NCI-H2227 (cell line): ENCODE measurements at regions not wholly inside any gene's neighbourhood (a gene's known extent, or its start where the extent isn't known, plus 50 kb on each side); places are given as distances from the start of the nearest gene placed in this dataset.
"Not testable (repeated sequence)": the region's sequence is repeated elsewhere in the genome, so short reads cannot be mapped to it uniquely, and the experiment has no call there.

Source experiments
- DNase-seq: peaks from one replicate; lab custom pipeline; 2025; ENCODE audit not compliant: unreplicated experiment; lab: John Stamatoyannopoulos, UW

DNA sequence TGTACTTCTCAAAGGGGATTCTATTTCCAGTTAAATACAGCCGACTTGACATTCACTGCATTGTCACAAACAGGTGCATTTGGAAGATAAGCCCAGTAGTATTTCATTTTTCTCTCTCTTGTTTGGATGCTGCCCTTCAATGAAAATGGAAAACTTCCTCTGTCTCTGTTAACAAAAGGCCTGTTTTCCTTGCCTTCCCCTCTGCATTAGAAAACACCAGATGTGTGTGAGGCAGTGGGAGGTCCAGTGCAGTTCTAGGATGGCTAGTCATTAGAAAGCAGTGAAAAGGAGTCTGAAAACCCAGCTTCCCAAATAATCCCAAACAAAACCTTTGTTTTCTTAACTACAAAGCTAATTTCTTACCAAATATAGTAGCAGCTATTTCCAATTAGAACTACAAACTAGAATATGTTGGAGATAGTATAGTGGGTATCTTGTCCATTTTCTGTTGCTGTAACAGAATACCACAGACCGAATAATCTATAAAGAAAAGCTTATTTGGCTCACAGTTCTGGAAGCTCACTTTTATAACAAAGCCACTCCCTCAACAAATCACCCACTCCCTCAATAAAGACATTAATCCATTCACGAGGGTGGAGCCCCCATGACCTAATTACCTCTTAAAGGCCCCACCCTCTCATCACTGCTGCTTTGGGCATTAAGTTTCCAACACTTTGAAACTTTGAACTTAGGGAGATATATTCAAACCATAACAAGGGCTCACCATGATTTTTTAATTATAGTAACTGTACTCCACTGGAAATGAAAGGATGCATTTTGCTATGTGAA, 452.1 kb upstream of the RPS6KA3 start:
- no peak for DNase-seq

DNA sequence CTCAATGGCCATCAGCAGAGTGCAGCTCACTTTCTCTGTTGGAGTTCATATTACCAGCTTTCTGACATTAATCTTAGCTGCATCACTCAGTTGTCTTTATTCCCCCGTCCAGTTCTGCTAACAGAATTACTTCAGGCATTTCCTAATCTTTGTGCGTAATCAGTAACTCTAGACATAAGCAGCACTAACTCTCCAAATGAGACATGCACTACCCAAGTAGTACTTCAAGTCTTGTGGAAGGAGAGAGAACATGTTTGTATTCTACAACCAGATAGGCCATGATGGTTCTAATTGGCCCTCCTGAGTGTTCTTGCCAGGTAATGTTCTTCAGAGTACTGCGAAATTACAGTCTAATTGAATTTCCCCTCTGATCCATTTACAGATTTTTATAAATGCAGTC, 448.5 kb upstream of the RPS6KA3 start:
- DNase-seq: no peak

DNA sequence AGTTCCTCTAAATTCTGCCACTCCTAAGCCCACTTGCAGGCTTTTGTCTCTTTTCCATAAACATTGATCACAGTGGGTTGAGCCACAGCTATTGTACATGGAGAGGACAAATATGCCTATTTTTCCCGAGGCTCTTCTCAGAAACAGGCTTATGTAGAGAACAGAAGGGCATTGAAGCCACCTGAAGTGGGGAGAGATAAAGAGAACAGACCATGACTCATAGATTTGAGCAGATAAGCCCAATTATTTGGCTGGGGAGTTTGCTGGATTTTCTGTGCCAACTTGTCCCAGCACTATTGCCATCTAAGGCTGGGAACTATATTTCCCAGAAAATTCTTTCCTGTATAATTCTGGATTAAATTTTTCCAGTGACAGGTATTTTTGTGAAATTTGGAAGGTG, 446.1 kb upstream of the RPS6KA3 start:
- DNase-seq: no peak

DNA sequence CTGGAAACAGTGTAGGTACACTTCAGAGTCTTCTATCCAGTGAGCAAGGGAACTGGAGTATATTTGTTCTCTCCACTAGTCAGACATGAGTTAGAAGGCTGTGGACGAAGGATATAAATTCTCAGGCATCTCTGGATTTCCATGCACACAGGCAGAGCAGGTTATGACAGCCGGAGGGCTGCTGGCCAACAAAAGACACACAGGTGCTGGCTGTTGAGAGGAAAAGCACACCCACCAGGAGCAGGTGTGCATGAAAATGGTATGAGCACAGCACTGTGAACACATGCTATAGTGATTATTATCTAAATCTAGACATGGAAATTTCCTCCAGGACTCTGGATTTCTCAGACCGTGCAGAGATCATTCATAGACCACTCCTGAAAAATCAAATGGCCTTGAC, 444.7 kb upstream of the RPS6KA3 start:
- no peak for DNase-seq

DNA sequence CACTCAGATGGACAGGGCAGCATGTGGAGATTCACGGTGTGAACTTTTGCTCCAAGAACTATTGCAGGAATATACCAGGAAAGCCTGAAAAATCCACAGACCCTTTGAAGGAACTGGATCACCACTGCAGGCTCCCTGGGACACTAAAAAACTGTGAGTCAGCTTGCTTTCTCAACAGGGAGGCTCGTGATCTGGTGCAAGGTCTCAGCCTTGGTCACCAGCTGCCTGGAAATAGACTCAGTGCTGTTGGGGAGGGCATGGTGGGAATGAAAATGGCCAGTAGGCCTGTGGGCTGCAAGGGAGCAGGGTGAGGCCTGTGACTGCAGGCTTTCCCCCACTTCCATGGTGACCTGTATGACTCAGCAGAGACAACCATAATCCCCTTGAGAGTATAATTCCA, 426.4 kb upstream of the RPS6KA3 start:
- no peak for DNase-seq

DNA sequence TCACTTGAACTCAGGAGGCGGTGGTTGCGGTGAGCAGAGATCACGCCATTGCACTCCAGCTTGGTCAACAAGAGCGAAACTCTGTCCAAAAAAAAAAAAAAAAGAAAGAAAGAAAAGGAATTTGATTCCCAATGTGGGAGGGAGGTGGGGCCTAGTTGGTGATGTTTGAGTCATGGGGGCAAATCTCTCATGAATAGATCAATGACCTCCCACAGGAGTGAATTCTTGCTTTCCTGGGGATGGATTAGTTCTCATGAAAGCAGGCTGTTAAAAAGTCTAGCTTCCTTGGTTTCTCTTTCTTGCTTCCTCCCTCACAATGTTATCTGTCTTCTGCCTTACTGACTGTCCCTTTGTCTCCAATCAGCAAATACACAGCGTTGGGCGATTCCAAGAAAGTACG, 419.5 kb upstream of the RPS6KA3 start:
- no peak for DNase-seq

DNA sequence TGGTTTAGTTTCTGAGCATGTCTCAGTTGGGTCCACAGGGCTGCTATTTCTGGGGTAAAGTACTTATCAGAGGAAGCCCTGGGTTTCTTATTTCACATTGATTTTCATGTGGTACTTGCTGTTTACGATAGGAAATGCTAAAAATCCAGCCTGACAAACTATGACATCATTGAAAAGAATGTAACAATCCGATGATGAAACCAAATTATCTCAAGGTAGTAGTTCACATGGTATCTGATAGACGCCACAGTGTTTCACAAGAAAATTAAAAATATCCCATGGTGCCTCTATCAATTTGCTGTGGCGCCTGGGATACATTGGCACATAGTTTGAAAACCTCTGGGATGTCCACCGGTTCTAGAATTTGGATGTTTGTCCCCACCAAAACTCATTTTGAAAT, 418.9 kb upstream of the RPS6KA3 start:
- no peak for DNase-seq

DNA sequence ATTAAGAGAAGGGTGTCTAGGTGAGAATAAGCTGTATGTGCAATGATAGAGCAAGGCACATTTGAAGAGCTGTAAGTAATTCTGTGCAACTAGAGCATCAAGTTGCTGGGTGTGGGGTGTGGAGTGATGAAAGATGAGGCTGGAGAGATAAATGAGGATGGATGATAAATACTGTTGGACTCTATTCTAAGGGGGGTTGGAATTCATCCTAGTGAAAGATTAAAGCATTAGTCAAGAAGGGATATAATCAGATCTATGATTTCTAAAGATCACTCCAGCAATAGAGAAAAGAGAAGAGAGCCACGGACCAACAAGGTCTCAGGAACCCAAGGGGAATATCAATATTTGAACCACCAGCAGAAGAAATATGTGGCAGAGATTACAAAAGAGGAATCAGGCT, 415.0 kb upstream of the RPS6KA3 start:
- no peak for DNase-seq

DNA sequence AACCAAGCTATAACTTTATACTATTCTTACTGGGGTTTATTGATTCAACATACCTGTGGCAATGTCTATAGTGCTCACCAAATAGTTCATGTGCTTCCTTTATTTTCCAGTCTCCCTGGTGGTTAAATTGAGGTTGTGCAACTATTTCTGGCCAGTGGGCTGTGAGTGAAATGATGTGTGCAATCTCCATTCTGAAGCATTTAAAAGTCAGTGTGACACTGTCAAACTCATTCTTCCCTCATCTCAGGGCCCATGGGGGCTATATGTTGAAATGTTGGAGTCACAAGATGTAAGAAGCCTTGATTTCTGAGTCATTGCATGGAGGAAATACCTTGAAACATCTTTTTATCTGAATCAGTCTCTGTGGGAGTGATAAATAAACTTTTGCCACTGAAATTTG, 414.3 kb upstream of the RPS6KA3 start:
- no peak for DNase-seq

DNA sequence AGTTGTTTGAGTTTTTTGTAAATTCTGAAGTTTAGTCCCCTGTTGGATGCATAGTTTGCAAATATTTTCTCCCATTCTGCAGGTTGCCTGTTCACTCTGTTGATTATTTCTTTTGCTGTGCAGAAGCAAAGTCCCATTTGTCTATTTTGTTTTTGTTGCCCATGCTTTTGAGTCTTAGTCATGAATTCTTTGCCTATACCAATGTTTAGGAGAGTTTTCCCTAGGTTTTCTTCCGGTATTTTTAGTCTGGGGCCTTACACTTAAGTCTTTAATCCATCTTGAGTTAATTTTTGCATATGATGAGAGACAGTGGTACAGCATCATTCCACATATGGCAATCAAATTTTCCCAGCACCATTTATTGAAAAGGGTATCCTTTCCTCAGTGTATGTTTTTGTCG, 405.8 kb upstream of the RPS6KA3 start:
- DNase-seq: no peak

DNA sequence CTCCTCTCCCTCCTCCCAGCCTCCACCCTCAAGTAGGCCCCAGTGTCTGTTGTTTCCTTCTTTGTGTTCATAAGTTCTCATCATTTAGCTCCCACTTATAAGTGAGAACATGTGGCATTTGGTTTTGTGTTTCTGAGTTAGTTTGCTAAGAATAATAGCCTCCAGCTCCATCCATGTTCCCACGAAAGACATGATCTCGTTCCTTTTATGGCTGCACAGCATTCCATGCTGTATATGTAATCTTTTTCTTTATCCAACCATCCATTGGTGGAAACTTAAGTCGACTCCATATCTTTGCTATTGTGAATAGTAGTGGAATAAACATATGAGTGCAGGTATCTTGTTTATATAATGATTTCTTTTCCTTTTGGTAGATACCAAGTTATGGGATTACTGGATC, 405.0 kb upstream of the RPS6KA3 start:
- DNase-seq: not testable (repeated sequence)

DNA sequence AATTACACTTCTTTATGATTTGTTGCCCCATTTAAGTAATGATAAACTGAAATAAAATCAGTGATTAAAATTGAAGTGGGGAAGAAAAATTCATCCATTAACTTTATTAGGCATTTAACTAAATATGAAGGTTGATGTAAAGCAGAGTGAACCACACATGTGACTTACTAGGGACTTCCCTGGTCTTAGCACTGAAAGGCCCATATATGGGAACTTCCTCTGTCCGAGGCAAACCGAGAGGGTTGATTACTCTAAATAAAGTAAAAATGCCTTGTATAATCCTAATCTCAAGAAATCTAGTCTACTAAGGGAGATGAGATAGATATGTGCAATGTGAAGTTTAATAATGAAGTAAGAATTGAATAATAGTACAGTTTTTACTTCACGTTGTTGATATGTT, 403.9 kb upstream of the RPS6KA3 start:
- DNase-seq: no peak

DNA sequence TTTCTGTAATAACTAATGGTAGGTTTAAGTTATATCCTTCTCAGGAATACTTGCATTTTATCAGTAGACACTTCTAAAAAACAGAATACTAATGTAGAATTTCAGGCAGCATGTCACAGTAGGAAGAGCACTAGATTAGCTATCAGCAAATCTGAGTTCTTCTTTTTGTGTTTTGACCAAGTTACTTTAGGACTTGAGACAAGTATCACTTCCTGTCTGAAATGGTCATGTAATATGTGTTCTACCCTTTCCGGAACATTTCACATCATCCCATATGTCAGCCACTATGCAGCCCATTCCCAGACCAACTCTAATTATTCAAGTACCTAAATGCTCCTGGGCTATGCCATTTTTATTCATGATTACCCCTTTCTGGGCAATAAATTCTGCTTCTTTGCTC, 401.8 kb upstream of the RPS6KA3 start:
- DNase-seq: no peak

DNA sequence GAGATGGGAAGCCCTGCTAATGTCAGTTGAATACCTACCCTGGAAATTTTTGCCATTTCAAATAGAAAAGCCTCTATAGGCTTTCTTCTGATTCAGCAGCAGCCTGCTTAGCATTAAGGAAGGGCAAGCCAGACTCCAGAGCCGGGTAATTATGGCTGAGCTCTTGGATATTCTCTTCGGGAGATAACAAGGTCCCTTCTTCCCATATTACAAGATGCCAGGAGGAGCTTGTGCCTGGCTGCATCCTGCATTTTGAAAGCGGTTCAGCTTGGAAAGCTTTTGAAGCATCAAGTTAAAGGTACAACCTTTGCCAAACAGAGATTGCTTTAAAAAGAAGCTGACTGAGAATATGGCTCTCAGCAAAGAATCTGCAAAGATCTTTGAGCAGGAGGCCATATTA, 399.6 kb upstream of the RPS6KA3 start:
- peak; percentile 51 for DNase-seq

DNA sequence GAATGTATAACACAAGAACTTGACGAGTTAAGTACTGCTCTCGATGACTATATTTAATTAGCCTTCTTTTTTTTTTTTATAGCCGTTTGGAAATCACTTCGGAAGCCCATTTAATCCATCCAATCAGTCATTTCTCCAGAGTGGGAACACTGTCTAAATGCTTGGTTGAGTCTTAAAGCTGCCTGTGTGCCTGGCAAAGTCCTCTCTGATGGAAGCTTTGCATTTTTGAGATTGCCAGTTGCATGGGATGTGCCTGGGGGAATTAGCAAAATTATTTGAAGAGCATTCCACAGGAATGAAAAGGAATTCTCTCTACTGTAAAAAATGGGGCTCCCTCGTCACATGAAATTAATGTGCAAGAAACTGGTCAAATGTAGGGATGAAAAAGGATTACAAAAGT, 398.8 kb upstream of the RPS6KA3 start:
- no peak for DNase-seq

DNA sequence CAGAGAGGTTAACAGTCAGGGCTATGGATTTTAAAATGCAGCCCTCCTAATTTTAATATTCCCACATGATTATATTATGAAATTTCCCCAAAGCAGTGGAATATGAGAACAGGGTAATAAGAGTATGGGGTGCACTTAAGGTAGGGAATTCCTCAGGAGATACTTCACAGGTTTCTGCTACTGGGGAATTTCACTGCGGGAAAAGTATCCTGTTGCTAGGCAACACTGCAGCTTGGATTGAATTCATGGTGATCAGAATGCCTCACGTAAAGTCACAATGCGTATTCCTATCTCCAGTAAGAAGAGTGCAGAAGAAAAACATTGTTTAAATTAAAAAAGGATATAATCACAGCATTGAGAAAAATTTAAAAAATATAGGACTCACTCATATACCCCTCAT, 398.1 kb upstream of the RPS6KA3 start:
- peak; percentile 74 for DNase-seq

DNA sequence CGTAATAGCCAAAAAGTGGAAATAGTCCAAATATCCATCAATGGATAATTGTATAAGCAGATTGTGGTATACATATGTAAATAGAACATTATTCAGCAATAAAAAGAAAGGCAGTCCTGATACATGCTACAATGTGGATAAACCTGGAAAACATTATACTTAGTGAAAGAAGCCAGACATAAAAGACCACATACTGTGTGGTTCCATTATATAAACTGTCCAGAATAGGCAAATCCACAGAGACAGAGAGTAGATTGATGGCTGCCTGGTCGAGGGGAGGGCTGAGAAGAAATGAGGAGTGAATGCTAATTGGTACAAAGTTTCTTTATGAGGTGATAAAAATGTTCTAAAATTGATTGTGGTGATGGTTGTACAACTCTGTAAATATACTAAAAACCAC, 397.4 kb upstream of the RPS6KA3 start:
- DNase-seq: no peak

DNA sequence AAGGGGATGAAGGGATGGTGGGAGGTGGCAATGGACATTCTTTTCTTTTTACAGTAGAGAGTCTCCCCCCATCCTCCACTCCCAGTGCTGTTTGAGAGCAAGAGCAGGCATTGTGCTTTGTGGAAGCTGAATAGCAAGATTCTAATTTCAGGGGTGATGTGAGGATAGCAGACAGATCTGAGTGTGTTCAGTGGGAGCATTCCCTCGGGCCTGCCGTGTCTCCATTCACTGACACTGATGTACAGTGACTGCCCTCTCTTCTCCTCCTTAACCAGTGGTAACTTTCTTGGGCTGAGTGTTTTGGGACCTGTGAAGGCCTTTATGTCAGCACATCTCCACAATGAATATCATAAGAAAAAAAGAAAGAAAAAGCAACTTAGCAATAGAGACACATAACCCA, 396.6 kb upstream of the RPS6KA3 start:
- DNase-seq: peak; percentile 12

DNA sequence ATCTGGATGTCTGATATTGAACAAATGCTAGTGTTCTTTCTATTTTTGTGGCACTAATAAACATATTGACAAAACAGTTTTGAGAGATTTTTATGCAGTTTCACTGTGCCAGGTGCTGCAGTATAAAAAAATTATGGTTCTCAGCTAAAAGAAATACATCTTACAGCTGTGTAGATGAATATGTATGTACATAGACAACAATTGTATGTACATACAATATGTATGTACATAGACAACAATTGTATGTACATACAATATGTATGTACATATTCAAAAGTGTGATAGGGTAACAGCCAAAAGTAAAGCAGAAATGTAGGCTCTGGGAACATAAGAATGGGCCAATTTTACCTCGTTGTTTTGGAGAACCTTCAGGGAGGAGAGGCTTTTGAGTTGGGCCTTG, 390.0 kb upstream of the RPS6KA3 start:
- no peak for DNase-seq

DNA sequence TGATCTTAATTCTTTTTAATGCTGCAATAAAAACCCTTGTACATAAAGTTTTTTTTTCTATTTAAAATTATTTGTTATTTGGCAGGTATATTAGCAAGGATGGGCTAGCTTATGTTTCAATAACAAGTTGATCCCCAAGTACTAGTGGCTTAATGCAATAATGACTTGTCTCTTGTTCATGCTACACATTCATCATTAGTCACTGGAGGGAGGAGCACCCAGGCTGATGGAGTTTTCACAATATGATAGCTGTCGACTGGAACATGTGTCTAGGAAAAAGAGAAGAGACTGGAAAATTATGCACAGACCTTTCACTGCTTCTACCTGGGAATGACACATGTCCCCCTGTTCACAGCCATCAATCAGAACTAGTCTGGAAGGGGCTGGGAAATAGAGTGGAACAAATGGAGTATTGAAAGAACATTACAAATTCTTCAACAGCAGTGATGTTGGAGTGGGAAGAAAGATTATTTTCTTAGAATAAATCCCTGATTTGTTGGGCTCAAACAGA, 387.9 kb upstream of the RPS6KA3 start:
- no peak for DNase-seq

DNA sequence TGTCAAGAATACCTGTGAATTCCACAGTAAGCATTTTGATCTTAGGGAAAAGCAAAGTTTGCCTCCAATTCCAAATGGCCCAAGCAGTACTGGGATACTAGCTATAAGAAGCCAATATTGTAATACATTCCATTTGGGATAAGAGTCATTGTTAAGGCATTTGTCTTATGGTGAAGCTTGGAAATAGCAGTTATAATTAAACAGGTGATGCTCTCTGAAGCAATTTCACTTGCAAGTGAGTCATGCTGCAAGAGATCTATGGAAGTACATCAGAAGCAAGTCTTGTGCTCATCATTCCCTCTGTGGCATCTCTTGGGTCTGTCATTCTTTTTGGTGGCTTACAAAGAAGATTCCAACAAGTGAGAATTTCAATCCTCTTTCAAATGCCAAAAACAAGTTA, 386.4 kb upstream of the RPS6KA3 start:
- no peak for DNase-seq

DNA sequence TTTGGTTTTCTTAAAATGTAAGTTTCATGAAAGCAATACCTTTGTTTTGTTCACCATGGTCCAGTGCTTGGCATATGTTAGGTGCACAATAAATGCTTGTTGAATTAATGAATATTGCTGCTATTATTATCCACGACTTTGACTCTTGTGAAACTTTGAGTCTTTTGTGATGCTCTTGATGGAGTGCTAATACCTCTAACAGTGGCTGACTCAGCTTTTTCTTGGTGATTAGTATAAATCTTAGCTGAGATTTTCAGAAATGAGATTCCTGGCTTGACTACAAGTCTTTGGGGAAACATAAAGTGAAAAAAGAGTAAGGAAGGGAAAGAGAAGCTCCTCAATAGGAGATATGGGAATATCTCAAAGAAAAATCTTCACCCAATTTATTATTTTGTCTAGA, 375.2 kb upstream of the RPS6KA3 start:
- DNase-seq: no peak

DNA sequence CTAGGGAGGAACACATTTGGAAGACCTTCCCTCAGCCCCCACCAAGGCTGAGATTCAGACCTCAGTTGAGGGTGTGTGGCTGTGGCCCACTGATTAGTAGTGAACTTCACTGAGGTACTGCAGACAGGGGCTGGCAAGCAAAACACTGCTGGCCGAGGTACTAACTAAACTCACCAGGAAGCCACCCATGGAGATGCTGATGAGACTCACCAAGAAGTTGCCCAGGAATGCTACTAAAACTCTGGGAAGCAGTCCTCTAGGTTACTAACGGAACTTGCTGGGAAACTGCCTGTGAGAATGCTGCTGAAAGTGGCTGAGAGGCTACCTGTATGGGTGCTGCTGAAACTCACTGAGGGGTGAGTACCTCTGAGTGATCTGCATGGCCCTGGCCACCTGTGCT, 372.4 kb upstream of the RPS6KA3 start:
- DNase-seq: no peak
